HEK293 (cell line): ENCODE measurements at regions not wholly inside any gene's neighbourhood (a gene's known extent, or its start where the extent isn't known, plus 50 kb on each side); places are given as distances from the start of the nearest gene placed in this dataset.

Source experiments
- CTCF ChIA-PET: fragments of 350-600 bp; formaldehyde crosslinking; extraction: SDS; loops from one replicate; lab custom pipeline; 2021; ENCODE audit warnings: antibody characterized with exemption; lab: Yijun Ruan, JAX
- POLR2A ChIA-PET: fragments of 300-600 bp; formaldehyde crosslinking; extraction: SDS; loops from one replicate; lab custom pipeline; 2020; ENCODE audit warnings: antibody characterized with exemption, inconsistent platforms; lab: Yijun Ruan, JAX
- H3K27ac ChIP-seq: fragments of 200-500 bp; sonication (Bioruptor generic); 2 replicates; pipeline ENCODE4 v1.5.1; 2014; ENCODE audit warnings: low read depth, low read length, control low read depth, inconsistent platforms; ENCODE audit errors: extremely low read depth
- H3K36me3 ChIP-seq, 2 experiments: fragments of 200-500 bp in 1 of 2; sonication (Bioruptor generic) in 1 of 2; 1 replicate in 1 of 2; 2 replicates in 1 of 2; pipeline ENCODE4 v1.5.1; 2014 to 2017; ENCODE audit warnings: inconsistent platforms in 2 of 2, low read length in 2 of 2; ENCODE audit not compliant: control insufficient read depth in 2 of 2, insufficient read depth in 1 of 2
- H3K4me1 ChIP-seq: fragments of 200-500 bp; sonication (Bioruptor generic); 2 replicates; pipeline ENCODE4 v1.5.1; 2014; ENCODE audit warnings: mild to moderate bottlenecking, low read length, inconsistent platforms; ENCODE audit not compliant: control insufficient read depth, insufficient read depth
- H3K4me3 ChIP-seq: 2 replicates; pipeline ENCODE4 v1.5.1; 2011; ENCODE audit warnings: low read depth, mild to moderate bottlenecking, control low read depth, low read length, moderate library complexity
- H3K9me3 ChIP-seq: fragments of 200-500 bp; sonication (Bioruptor generic); 2 replicates; pipeline ENCODE4 v1.5.1; 2014; ENCODE audit warnings: low read depth, low read length, inconsistent platforms; ENCODE audit not compliant: control insufficient read depth, insufficient read depth
- BCL11A ChIP-seq: fragments of 450-650 bp; formaldehyde crosslinking; IDR thresholded peaks from 2 replicates; pipeline ENCODE4 v1.5.1; 2016; ENCODE audit warnings: low read depth, missing biosample characterization, missing genetic modification characterization
- GLI2 ChIP-seq: fragments of 450-650 bp; formaldehyde crosslinking; IDR thresholded peaks from 2 replicates; pipeline ENCODE4; 2017; ENCODE audit warnings: missing biosample characterization, missing genetic modification characterization, low read depth, borderline replicate concordance
- HOXC10 ChIP-seq: sonication (generic); formaldehyde crosslinking; IDR thresholded peaks from 2 replicates; pipeline ENCODE4 v1.8.1; 2023; ENCODE audit warnings: mild to moderate bottlenecking, missing genetic modification reagents
- TCF7L2 ChIP-seq: IDR thresholded peaks from 2 replicates; pipeline ENCODE4 v1.6.1; 2011; ENCODE audit warnings: low read depth, mild to moderate bottlenecking, inconsistent platforms, low read length, moderate library complexity, borderline replicate concordance
- ZBTB8A ChIP-seq: fragments of 450-650 bp; formaldehyde crosslinking; IDR thresholded peaks from 2 replicates; pipeline ENCODE4 v1.5.1; 2016; ENCODE audit warnings: missing biosample characterization, missing genetic modification characterization
- ZFP41 ChIP-seq: fragments of 450-650 bp; formaldehyde crosslinking; IDR thresholded peaks from 2 replicates; pipeline ENCODE4 v1.5.1; 2016; ENCODE audit warnings: missing biosample characterization, missing genetic modification characterization, borderline replicate concordance
- ZFP69B ChIP-seq: fragments of 450-650 bp; formaldehyde crosslinking; IDR thresholded peaks from 2 replicates; pipeline ENCODE4 v1.5.1; 2016; ENCODE audit warnings: missing biosample characterization, missing genetic modification characterization
- ZNF112 ChIP-seq: fragments of 450-650 bp; formaldehyde crosslinking; IDR thresholded peaks from 2 replicates; pipeline ENCODE4 v1.5.0; 2017; ENCODE audit warnings: missing biosample characterization, missing genetic modification characterization
- ZNF146 ChIP-seq: fragments of 450-650 bp; formaldehyde crosslinking; IDR thresholded peaks from 2 replicates; pipeline ENCODE4 v1.5.1; 2016; ENCODE audit warnings: missing biosample characterization, missing genetic modification characterization
- ZNF157 ChIP-seq: fragments of 450-650 bp; formaldehyde crosslinking; IDR thresholded peaks from 2 replicates; pipeline ENCODE4 v1.5.1; 2016; ENCODE audit warnings: missing biosample characterization, missing genetic modification characterization
- ZNF2 ChIP-seq: fragments of 450-650 bp; formaldehyde crosslinking; IDR thresholded peaks from 2 replicates; pipeline ENCODE4 v1.5.1; 2016; ENCODE audit warnings: missing biosample characterization, missing genetic modification characterization
- ZNF324 ChIP-seq: fragments of 450-650 bp; formaldehyde crosslinking; IDR thresholded peaks from 2 replicates; pipeline ENCODE4 v1.5.1; 2016; ENCODE audit warnings: missing biosample characterization, missing genetic modification characterization
- ZNF335 ChIP-seq: fragments of 450-650 bp; formaldehyde crosslinking; conservative IDR thresholded peaks from 2 replicates; pipeline ENCODE4 v1.5.1; 2016; ENCODE audit warnings: missing biosample characterization, missing genetic modification characterization
- ZNF394 ChIP-seq: fragments of 450-650 bp; formaldehyde crosslinking; IDR thresholded peaks from 2 replicates; pipeline ENCODE4 v1.5.1; 2016; ENCODE audit warnings: missing biosample characterization, missing genetic modification characterization, mild to moderate bottlenecking, moderate library complexity, borderline replicate concordance
- ZNF398 ChIP-seq: fragments of 450-650 bp; formaldehyde crosslinking; IDR thresholded peaks from 2 replicates; pipeline ENCODE4 v1.5.1; 2017; ENCODE audit warnings: missing biosample characterization, missing genetic modification characterization
- ZNF621 ChIP-seq: fragments of 450-650 bp; formaldehyde crosslinking; IDR thresholded peaks from 2 replicates; pipeline ENCODE4 v1.5.1; 2017; ENCODE audit warnings: missing biosample characterization, missing genetic modification characterization
- ZNF677 ChIP-seq: fragments of 450-650 bp; IDR thresholded peaks from 2 replicates; pipeline ENCODE4 v1.5.0; 2018; ENCODE audit warnings: missing biosample characterization, mild to moderate bottlenecking, missing genetic modification characterization, moderate library complexity
- ZNF776 ChIP-seq: fragments of 450-650 bp; formaldehyde crosslinking; IDR thresholded peaks from 2 replicates; pipeline ENCODE4 v1.5.0; 2017; ENCODE audit warnings: missing biosample characterization, missing genetic modification characterization, borderline replicate concordance
- ZNF791 ChIP-seq: fragments of 450-650 bp; formaldehyde crosslinking; IDR thresholded peaks from 2 replicates; pipeline ENCODE4 v1.5.1; 2016; ENCODE audit warnings: missing biosample characterization, missing genetic modification characterization
- ZNF843 ChIP-seq: fragments of 450-650 bp; formaldehyde crosslinking; IDR thresholded peaks from 2 replicates; pipeline ENCODE4 v1.5.1; 2016; ENCODE audit warnings: missing biosample characterization, missing genetic modification characterization
- ZSCAN16 ChIP-seq: fragments of 450-650 bp; formaldehyde crosslinking; IDR thresholded peaks from 2 replicates; pipeline ENCODE4 v1.5.1; 2016; ENCODE audit warnings: missing biosample characterization, missing genetic modification characterization
- ZSCAN18 ChIP-seq: fragments of 450-650 bp; formaldehyde crosslinking; IDR thresholded peaks from 2 replicates; pipeline ENCODE4 v1.5.1; 2016; ENCODE audit warnings: missing biosample characterization, missing genetic modification characterization
- ZXDB ChIP-seq: fragments of 450-650 bp; formaldehyde crosslinking; IDR thresholded peaks from 2 replicates; pipeline ENCODE4 v1.5.1; 2016; ENCODE audit warnings: missing biosample characterization, missing genetic modification characterization

- CTCF ChIA-PET = no interaction called here
- Histone ChIP-seq H3K27ac (no peak overlapping the region), H3K4me3 (no peak overlapping the region), H3K9me3 (no peaks in the 10 kb centered on the region), H3K4me1 (no peaks in the 10 kb centered on the region), H3K36me3 (no peaks in the 10 kb centered on the region)
- no peak for TF ChIP-seq ZSCAN18 (tag by site-specific recombination)
- TF ChIP-seq ZFP69B (tag by site-specific recombination) = no peak
- no peak for TF ChIP-seq BCL11A
- TF ChIP-seq ZSCAN16 = no peak
- POLR2A ChIA-PET = no interaction called here
These were observed 135.9 kb upstream of the MARCHF11 start for GRCh38 chr5:16315501-16315900.

- CTCF ChIA-PET = interaction anchor here (0.7 kb wide), 1 partner anchor 11 kb away, joined by 3 read pairs; no protein-coding TSS in a partner anchor
- POLR2A ChIA-PET = no interaction called here
- Histone ChIP-seq H3K36me3 (no peaks in the 10 kb centered on the region), H3K4me1 (no peaks in the 10 kb centered on the region), H3K4me3 (no peak overlapping the region), H3K9me3 (no peaks in the 10 kb centered on the region), H3K27ac (no peak overlapping the region)
- TF ChIP-seq ZNF335 (tag by site-specific recombination) (no peak), ZNF776 (tag by site-specific recombination) (no peak), ZFP69B (tag by site-specific recombination) (no peak), ZNF398 (tag by site-specific recombination) (no peak), HOXC10 (CRISPR knock-in tag) (no peak), TCF7L2 (no peak), ZNF843 (tag by site-specific recombination) (no peak), ZNF146 (tag by site-specific recombination) (no peak), ZFP41 (no peak)
These were observed 134.2 kb upstream of the MARCHF11 start for GRCh38 chr5:16313761-16314160.

- Histone ChIP-seq H3K36me3 (no peaks in the 10 kb centered on the region), H3K27ac (no peak overlapping the region), H3K4me1 (no peaks in the 10 kb centered on the region), H3K4me3 (no peak overlapping the region), H3K9me3 (no peaks in the 10 kb centered on the region)
- TF ChIP-seq ZNF324 (tag by site-specific recombination) = no peak
- TF ChIP-seq ZNF157 (tag by site-specific recombination) = no peak
- TF ChIP-seq ZNF791 = no peak
- TF ChIP-seq TCF7L2 = no peak
- TF ChIP-seq ZNF677 (tag by site-specific recombination) = no peak
- TF ChIP-seq ZNF2 (tag by site-specific recombination) = no peak
- no peak for TF ChIP-seq ZBTB8A (tag by site-specific recombination)
- no peak for TF ChIP-seq ZNF335 (tag by site-specific recombination)
- TF ChIP-seq ZFP41 = no peak
- TF ChIP-seq ZNF112 (tag by site-specific recombination) = no peak
- no peak for TF ChIP-seq ZXDB (tag by site-specific recombination)
- TF ChIP-seq ZNF394 (tag by site-specific recombination) = no peak
- no peak for TF ChIP-seq ZNF621 (tag by site-specific recombination)
- TF ChIP-seq GLI2 (tag by site-specific recombination) = no peak
- ChIA-PET POLR2A (no interaction called here), CTCF (interaction anchor here (0.7 kb wide), 1 partner anchor 1586 kb away, joined by 3 read pairs; no protein-coding TSS in a partner anchor)
These were observed 133.2 kb upstream of the MARCHF11 start for GRCh38 chr5:16312785-16313184.
